IPS-18a (cell line): ENCODE measurements at regions not wholly inside any gene's neighbourhood (a gene's known extent, or its start where the extent isn't known, plus 50 kb on each side); places are given as distances from the start of the nearest gene placed in this dataset.

Experiments used
- H3K27ac ChIP-seq: one replicate; pipeline ENCODE4 v1.5.1; 2013; ENCODE audit warnings: low read length
- H3K27me3 ChIP-seq: one replicate; pipeline ENCODE4 v1.6.1; 2013; ENCODE audit warnings: mild to moderate bottlenecking, low read length; ENCODE audit not compliant: control insufficient read depth, insufficient read depth
- H3K36me3 ChIP-seq: one replicate; pipeline ENCODE4 v1.6.1; 2013; ENCODE audit warnings: low read depth, low read length; ENCODE audit not compliant: control insufficient read depth
- H3K4me1 ChIP-seq: one replicate; pipeline ENCODE4 v1.6.1; 2013; ENCODE audit warnings: low read depth, low read length; ENCODE audit not compliant: control insufficient read depth
- H3K4me3 ChIP-seq: one replicate; pipeline ENCODE4 v1.5.1; 2013; ENCODE audit warnings: low read length
- H3K9ac ChIP-seq: one replicate; pipeline ENCODE4 v1.6.1; 2013; ENCODE audit warnings: mild to moderate bottlenecking, low read length, moderate library complexity
- H3K9me3 ChIP-seq: one replicate; pipeline ENCODE4 v1.6.1; 2013; ENCODE audit warnings: low read depth, low read length; ENCODE audit not compliant: control insufficient read depth

- H3K4me1 ChIP-seq, result peaks cover 24% of the 10 kb centered on the region
- no peak overlapping the region for H3K9ac ChIP-seq
- no peaks in the 10 kb centered on the region for H3K36me3 ChIP-seq
- H3K27ac ChIP-seq, result no peak overlapping the region
- no peak overlapping the region for H3K4me3 ChIP-seq
- no peaks in the 10 kb centered on the region for H3K27me3 ChIP-seq
- H3K9me3 ChIP-seq, result no peaks in the 10 kb centered on the region
Measured at GRCh38 chr14:61153431-61153830, 127.7 kb downstream of the TMEM30B start.

- no peak overlapping the region for H3K9ac ChIP-seq
- H3K4me1 ChIP-seq, result peaks cover 24% of the 10 kb centered on the region
- no peaks in the 10 kb centered on the region for H3K9me3 ChIP-seq
- no peaks in the 10 kb centered on the region for H3K36me3 ChIP-seq
- no peaks in the 10 kb centered on the region for H3K27me3 ChIP-seq
- no peak overlapping the region for H3K4me3 ChIP-seq
- no peak overlapping the region for H3K27ac ChIP-seq
Measured at GRCh38 chr14:61152851-61153364, 128.2 kb downstream of the TMEM30B start.

- H3K36me3 ChIP-seq, result no peaks in the 10 kb centered on the region
- no peak overlapping the region for H3K4me3 ChIP-seq
- H3K27ac ChIP-seq, result no peak overlapping the region
Measured at GRCh38 chr14:61151251-61151650, 129.9 kb downstream of the TMEM30B start.

GRCh38 chr14:61150851-61151250 is 130.3 kb downstream of the TMEM30B start:
- Histone ChIP-seq H3K4me1 (peaks cover 24% of the 10 kb centered on the region), H3K9me3 (no peaks in the 10 kb centered on the region), H3K27ac (no peak overlapping the region), H3K4me3 (no peak overlapping the region), H3K36me3 (no peaks in the 10 kb centered on the region), H3K27me3 (no peaks in the 10 kb centered on the region), H3K9ac (no peak overlapping the region)

More at GRCh38 chr14:61151251-61151650, 129.9 kb downstream of the TMEM30B start:
- Histone ChIP-seq H3K4me1 (peaks cover 24% of the 10 kb centered on the region), H3K9me3 (no peaks in the 10 kb centered on the region), H3K9ac (no peak overlapping the region), H3K27me3 (no peaks in the 10 kb centered on the region)

- Histone ChIP-seq H3K27ac (no peak overlapping the region), H3K36me3 (no peaks in the 10 kb centered on the region), H3K9ac (no peak overlapping the region), H3K4me1 (peaks cover 24% of the 10 kb centered on the region), H3K9me3 (no peaks in the 10 kb centered on the region), H3K4me3 (no peak overlapping the region), H3K27me3 (no peaks in the 10 kb centered on the region)
Measured at GRCh38 chr14:61149896-61150295, 131.2 kb downstream of the TMEM30B start.

GRCh38 chr14:61148742-61149350 is 132.3 kb downstream of the TMEM30B start:
- Histone ChIP-seq H3K27ac (no peak overlapping the region), H3K9ac (no peak overlapping the region), H3K36me3 (no peaks in the 10 kb centered on the region), H3K4me3 (no peak overlapping the region), H3K4me1 (peaks cover 14% of the 10 kb centered on the region), H3K27me3 (no peaks in the 10 kb centered on the region), H3K9me3 (peaks cover 5% of the 10 kb centered on the region)

GRCh38 chr14:61147831-61148549 is 133.1 kb downstream of the TMEM30B start:
- Histone ChIP-seq H3K27ac (no peak overlapping the region), H3K27me3 (no peaks in the 10 kb centered on the region), H3K9me3 (peaks cover 5% of the 10 kb centered on the region), H3K4me1 (peaks cover 5% of the 10 kb centered on the region), H3K4me3 (no peak overlapping the region), H3K36me3 (no peaks in the 10 kb centered on the region), H3K9ac (no peak overlapping the region)

GRCh38 chr14:61147381-61147821 is 133.7 kb downstream of the TMEM30B start:
- H3K27me3 ChIP-seq, result no peaks in the 10 kb centered on the region
- no peak overlapping the region for H3K4me3 ChIP-seq
- no peak overlapping the region for H3K9ac ChIP-seq
- H3K27ac ChIP-seq, result no peak overlapping the region
- no peaks in the 10 kb centered on the region for H3K36me3 ChIP-seq
- H3K9me3 ChIP-seq, result peaks cover 5% of the 10 kb centered on the region
- H3K4me1 ChIP-seq, result no peaks in the 10 kb centered on the region

- no peak overlapping the region for H3K27ac ChIP-seq
- H3K4me1 ChIP-seq, result no peaks in the 10 kb centered on the region
- H3K27me3 ChIP-seq, result no peaks in the 10 kb centered on the region
- no peak overlapping the region for H3K9ac ChIP-seq
- H3K36me3 ChIP-seq, result no peaks in the 10 kb centered on the region
- H3K9me3 ChIP-seq, result peaks cover 5% of the 10 kb centered on the region
- no peak overlapping the region for H3K4me3 ChIP-seq
Measured at GRCh38 chr14:61146899-61147298, 134.2 kb downstream of the TMEM30B start.

- Histone ChIP-seq H3K27me3 (no peaks in the 10 kb centered on the region), H3K9me3 (peaks cover 5% of the 10 kb centered on the region), H3K9ac (no peak overlapping the region), H3K27ac (no peak overlapping the region), H3K36me3 (no peaks in the 10 kb centered on the region), H3K4me1 (no peaks in the 10 kb centered on the region), H3K4me3 (no peak overlapping the region)
Measured at GRCh38 chr14:61145903-61146481, 135.1 kb downstream of the TMEM30B start.

- Histone ChIP-seq H3K27ac (no peak overlapping the region), H3K4me1 (no peaks in the 10 kb centered on the region), H3K9ac (no peak overlapping the region), H3K27me3 (no peaks in the 10 kb centered on the region), H3K36me3 (no peaks in the 10 kb centered on the region), H3K4me3 (no peak overlapping the region), H3K9me3 (peaks cover 5% of the 10 kb centered on the region)
Measured at GRCh38 chr14:61145034-61145902, 135.9 kb downstream of the TMEM30B start.
